GM12878 (cell line): ENCODE measurements at regions not wholly inside any gene's neighbourhood (a gene's known extent, or its start where the extent isn't known, plus 50 kb on each side); places are given as distances from the start of the nearest gene placed in this dataset.

Source experiments
- ATAC-seq: fragments of 200-7000 bp; cut with Tn5 transposase; 3 replicates; pipeline ENCODE4 v1.9.1; 2020; ENCODE audit warnings: mild to moderate bottlenecking, moderate library complexity
- BruUV-seq: library from RNA; stranded (reverse); fragments of 400-500 nt; replicated peaks from 2 replicates; lab custom pipeline; 2021; lab: Mats Ljungman, UMichigan
- CTCF ChIA-PET: fragments of 300-600 bp; sonication (Branson Sonifier 250); formaldehyde crosslinking; extraction: SDS; loops from one replicate; lab custom pipeline; 2021; ENCODE audit warnings: inconsistent platforms; lab: Yijun Ruan, JAX
- POLR2A ChIA-PET: fragments of 350-600 bp; formaldehyde crosslinking; extraction: SDS; loops from one replicate; lab custom pipeline; 2021; ENCODE audit warnings: inconsistent platforms; lab: Charles Lee
- RAD21 ChIA-PET: fragments of 300-600 bp; sonication (Branson Sonifier 250); formaldehyde crosslinking; loops from one replicate; lab custom pipeline; 2023; ENCODE audit warnings: antibody characterized with exemption; ENCODE audit not compliant: unreplicated experiment; lab: Charles Lee
- SMC1A ChIA-PET: fragments of 300-600 bp; sonication (Branson Sonifier 250); formaldehyde crosslinking; loops from one replicate; lab custom pipeline; 2023; ENCODE audit not compliant: unreplicated experiment, uncharacterized antibody; lab: Charles Lee
- DNase-seq: peaks from one replicate; pipeline ENCODE4 v3.0.0-alpha.2; 2011; ENCODE audit warnings: low read depth, low spot score
- FAIRE-seq: peaks from 3 replicates; lab custom pipeline; 2011; peaks lifted over from hg19 to GRCh38; lab: Jason Lieb, UNC
- H2AFZ ChIP-seq: 2 replicates; pipeline ENCODE4 v1.6.0; 2011; ENCODE audit warnings: low read depth, low read length, control low read depth; ENCODE audit not compliant: control insufficient read depth
- H3K27ac ChIP-seq: 2 replicates; pipeline ENCODE4 v1.5.1; 2011; ENCODE audit warnings: control low read depth; ENCODE audit not compliant: control insufficient read depth, insufficient read depth
- H3K27me3 ChIP-seq, 2 experiments: replicated peaks in 1 of 2; 2 replicates each; pipeline versions ENCODE4 v1.6.0 to v1.6.1; 2011; ENCODE audit warnings: low read length in 1 of 2; ENCODE audit not compliant: control insufficient read depth in 2 of 2, insufficient read depth in 2 of 2
- H3K36me3 ChIP-seq, 2 experiments: 2 replicates each; pipeline ENCODE4 v1.5.1; 2011; ENCODE audit warnings: low read length in 1 of 2; ENCODE audit not compliant: control insufficient read depth in 2 of 2, insufficient read depth in 2 of 2
- H3K4me1 ChIP-seq: 2 replicates; pipeline ENCODE4 v1.6.1; 2011; ENCODE audit warnings: mild to moderate bottlenecking, low read length, moderate library complexity, mixed read lengths; ENCODE audit not compliant: control insufficient read depth, insufficient read depth
- H3K4me2 ChIP-seq: 2 replicates; pipeline ENCODE4 v1.6.0; 2011; ENCODE audit warnings: control low read depth; ENCODE audit not compliant: control insufficient read depth, insufficient read depth
- H3K4me3 ChIP-seq: fragments of 200-600 bp; sonication (generic); 2 replicates; pipeline ENCODE4 v1.5.1; 2016
- H3K79me2 ChIP-seq: 2 replicates; pipeline ENCODE4 v1.6.0; 2011; ENCODE audit warnings: low read length; ENCODE audit not compliant: control insufficient read depth, insufficient read depth
- H3K9ac ChIP-seq: 2 replicates; pipeline ENCODE4 v1.8.0; 2011; ENCODE audit warnings: low read length, control low read depth, mixed read lengths; ENCODE audit not compliant: control insufficient read depth, insufficient read depth
- H3K9me3 ChIP-seq: replicated peaks from 3 replicates; pipeline ENCODE4 v1.5.1; 2011; ENCODE audit warnings: mild to moderate bottlenecking, low read length; ENCODE audit not compliant: control insufficient read depth, insufficient read depth
- H4K20me1 ChIP-seq: 2 replicates; pipeline ENCODE4 v1.6.0; 2011; ENCODE audit not compliant: control insufficient read depth, insufficient read depth
- CREM ChIP-seq: IDR thresholded peaks from 2 replicates; pipeline ENCODE4 v1.6.1; 2014; ENCODE audit warnings: antibody characterized with exemption, low read depth
- E4F1 ChIP-seq: fragments of 450-650 bp; IDR thresholded peaks from 2 replicates; pipeline ENCODE4 v1.6.1; 2018; ENCODE audit warnings: borderline replicate concordance, mild to moderate bottlenecking; ENCODE audit not compliant: partially characterized antibody
- ESRRA ChIP-seq: IDR thresholded peaks from 2 replicates; pipeline ENCODE4 v1.6.1; 2012; ENCODE audit warnings: mild to moderate bottlenecking, low read length, improper control_type of control experiment
- FOXK2 ChIP-seq: fragments of 450-650 bp; IDR thresholded peaks from 2 replicates; pipeline ENCODE4 v1.6.1; 2017; ENCODE audit warnings: mild to moderate bottlenecking, moderate library complexity
- HCFC1 ChIP-seq: fragments of 150-350 bp; IDR thresholded peaks from 2 replicates; pipeline ENCODE4 v1.6.1; 2014; ENCODE audit warnings: low read length
- HDAC6 ChIP-seq: fragments of 200-600 bp; sonication (generic); IDR thresholded peaks from one replicate; pipeline ENCODE4 v1.8.0; 2017; ENCODE audit warnings: antibody characterized with exemption; ENCODE audit not compliant: unreplicated experiment
- MXI1 ChIP-seq: fragments of 150-350 bp; IDR thresholded peaks from 2 replicates; pipeline ENCODE4 v1.6.1; 2011; ENCODE audit warnings: low read depth, mild to moderate bottlenecking, inconsistent platforms, low read length, improper control_type of control experiment
- RCOR1 ChIP-seq: conservative IDR thresholded peaks from 2 replicates; pipeline ENCODE4 v1.6.1; 2012; ENCODE audit warnings: low read depth, low read length, improper control_type of control experiment
- SREBF2 ChIP-seq: IDR thresholded peaks from 2 replicates; pipeline ENCODE4 v1.6.1; 2012; ENCODE audit warnings: mild to moderate bottlenecking, low read length
- ZNF622 ChIP-seq: fragments of 450-650 bp; IDR thresholded peaks from 2 replicates; pipeline ENCODE4 v1.6.1; 2017; ENCODE audit warnings: mild to moderate bottlenecking, inconsistent platforms
- ZNF687 ChIP-seq: fragments of 450-650 bp; IDR thresholded peaks from 2 replicates; pipeline ENCODE4 v1.6.1; 2017; ENCODE audit warnings: mild to moderate bottlenecking, moderate library complexity
- ZSCAN29 ChIP-seq: fragments of 450-650 bp; IDR thresholded peaks from 2 replicates; pipeline ENCODE4 v1.6.1; 2017; ENCODE audit warnings: mild to moderate bottlenecking, moderate library complexity
- WGBS: methylation state at CpG from one replicate; pipeline ENCODE4 v1.1.6; 2016; ENCODE audit warnings: low lambda C conversion rate; ENCODE audit not compliant: insufficient replicate concordance, insufficient coverage; ENCODE audit errors: missing lambda C conversion rate; 5-methylcytosine and 5-hydroxymethylcytosine counted together
- in situ Hi-C: fragments of 300-500 bp; cut with MboI; formaldehyde crosslinking; loops from 9 replicates; pipeline ENCODE4 v1.14.3; 2018; ENCODE audit warnings: mixed read lengths
- intact Hi-C: fragments of 100-400 bp; cut with micrococcal nuclease; formaldehyde crosslinking; loops from one replicate; pipeline ENCODE4 v1.14.2; 2022; ENCODE audit not compliant: unreplicated experiment

GRCh38 chr12:70120970-70121369 lies 122.3 kb upstream of the CNOT2 start:
- in situ Hi-C loops (no loop called here), intact Hi-C loops (no loop called here)
- Histone ChIP-seq H3K4me2 (no peak overlapping the region), H3K79me2 (no peaks in the 10 kb centered on the region), H3K9me3 (no peaks in the 10 kb centered on the region), H4K20me1 (no peaks in the 10 kb centered on the region), H2AFZ (no peak overlapping the region), H3K9ac (no peak overlapping the region), H3K36me3 (no peaks in the 10 kb centered on the region), H3K27ac (no peak overlapping the region), H3K27me3 (no peaks in the 10 kb centered on the region; a peak in 1 of 4 replicates), H3K4me3 (no peak overlapping the region), H3K4me1 (no peaks in the 10 kb centered on the region)
- FAIRE-seq (no peak), ATAC-seq (no peak), DNase-seq (no peak)
- no TSS peak for BruUV-seq
- TF ChIP-seq CREM: no peak
- TF ChIP-seq RCOR1: no peak
- no peak for TF ChIP-seq MXI1
- TF ChIP-seq FOXK2: no peak
- no peak for TF ChIP-seq ZNF622
- TF ChIP-seq SREBF2: no peak
- CTCF ChIA-PET: no interaction called here
- SMC1A ChIA-PET: interaction anchor here (1.7 kb wide), 1 partner anchor 19 kb away, joined by 3 read pairs; no protein-coding TSS in a partner anchor
- RAD21 ChIA-PET: no interaction called here
- POLR2A ChIA-PET: no interaction called here

- in situ Hi-C loops (no loop called here), intact Hi-C loops (no loop called here)
- no peak for FAIRE-seq
- Histone ChIP-seq H3K9me3 (no peaks in the 10 kb centered on the region), H3K4me2 (no peak overlapping the region), H3K4me3 (no peak overlapping the region), H3K36me3 (no peaks in the 10 kb centered on the region), H3K79me2 (no peaks in the 10 kb centered on the region), H3K9ac (no peak overlapping the region), H3K4me1 (no peaks in the 10 kb centered on the region), H3K27me3 (no peaks in the 10 kb centered on the region; a peak in 1 of 4 replicates), H4K20me1 (no peaks in the 10 kb centered on the region), H3K27ac (no peak overlapping the region), H2AFZ (no peak overlapping the region)
- ChIA-PET RAD21 (no interaction called here), POLR2A (no interaction called here), CTCF (no interaction called here), SMC1A (interaction anchor here (1.7 kb wide), 1 partner anchor 19 kb away, joined by 3 read pairs; no protein-coding TSS in a partner anchor)
- no TSS peak for BruUV-seq
- 37% methylated on average over 1 of the region's 1 CpG for WGBS
- no peak for TF ChIP-seq E4F1
- TF ChIP-seq ZNF687: no peak
- no peak for TF ChIP-seq HDAC6
- no peak for TF ChIP-seq ZSCAN29
- TF ChIP-seq HCFC1: no peak
- TF ChIP-seq ESRRA: no peak
- no peak for DNase-seq
- no peak for ATAC-seq
Measured at GRCh38 chr12:70121562-70121961, 121.7 kb upstream of the CNOT2 start.
